ENCODE measurements at regions not wholly inside any gene's neighbourhood (a gene's known extent, or its start where the extent isn't known, plus 50 kb on each side); places are given as distances from the start of the nearest gene placed in this dataset.

DNA sequence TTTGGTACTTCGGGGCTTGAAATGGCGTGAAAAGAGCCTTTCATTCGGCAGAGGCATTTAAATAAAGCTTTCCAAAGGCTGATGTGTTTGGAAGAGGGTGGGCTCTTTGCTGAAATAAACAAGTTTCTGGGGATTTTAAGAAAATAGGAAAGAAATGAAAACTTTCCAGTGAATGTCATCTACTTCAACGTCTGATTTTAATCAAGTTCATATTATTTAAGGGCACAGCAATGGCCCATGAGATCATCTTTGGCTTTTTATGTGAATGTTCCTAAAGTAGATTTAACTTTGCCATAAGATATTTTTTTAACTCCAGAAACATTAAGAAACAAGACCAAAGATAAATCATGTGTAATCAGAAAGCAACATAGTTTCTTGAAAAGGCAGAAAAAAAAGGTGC lies 69.8 kb upstream of the TTC29 start (continued):
- TF ChIP-seq, protein P1, sequence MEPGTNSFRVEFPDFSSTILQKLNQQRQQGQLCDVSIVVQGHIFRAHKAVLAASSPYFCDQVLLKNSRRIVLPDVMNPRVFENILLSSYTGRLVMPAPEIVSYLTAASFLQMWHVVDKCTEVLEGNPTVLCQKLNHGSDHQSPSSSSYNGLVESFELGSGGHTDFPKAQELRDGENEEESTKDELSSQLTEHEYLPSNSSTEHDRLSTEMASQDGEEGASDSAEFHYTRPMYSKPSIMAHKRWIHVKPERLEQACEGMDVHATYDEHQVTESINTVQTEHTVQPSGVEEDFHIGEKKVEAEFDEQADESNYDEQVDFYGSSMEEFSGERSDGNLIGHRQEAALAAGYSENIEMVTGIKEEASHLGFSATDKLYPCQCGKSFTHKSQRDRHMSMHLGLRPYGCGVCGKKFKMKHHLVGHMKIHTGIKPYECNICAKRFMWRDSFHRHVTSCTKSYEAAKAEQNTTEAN (CRISPR knock-in tag; IDR thresholded peaks at IDR 0.05) = no peak
- TF ChIP-seq, protein P2, sequence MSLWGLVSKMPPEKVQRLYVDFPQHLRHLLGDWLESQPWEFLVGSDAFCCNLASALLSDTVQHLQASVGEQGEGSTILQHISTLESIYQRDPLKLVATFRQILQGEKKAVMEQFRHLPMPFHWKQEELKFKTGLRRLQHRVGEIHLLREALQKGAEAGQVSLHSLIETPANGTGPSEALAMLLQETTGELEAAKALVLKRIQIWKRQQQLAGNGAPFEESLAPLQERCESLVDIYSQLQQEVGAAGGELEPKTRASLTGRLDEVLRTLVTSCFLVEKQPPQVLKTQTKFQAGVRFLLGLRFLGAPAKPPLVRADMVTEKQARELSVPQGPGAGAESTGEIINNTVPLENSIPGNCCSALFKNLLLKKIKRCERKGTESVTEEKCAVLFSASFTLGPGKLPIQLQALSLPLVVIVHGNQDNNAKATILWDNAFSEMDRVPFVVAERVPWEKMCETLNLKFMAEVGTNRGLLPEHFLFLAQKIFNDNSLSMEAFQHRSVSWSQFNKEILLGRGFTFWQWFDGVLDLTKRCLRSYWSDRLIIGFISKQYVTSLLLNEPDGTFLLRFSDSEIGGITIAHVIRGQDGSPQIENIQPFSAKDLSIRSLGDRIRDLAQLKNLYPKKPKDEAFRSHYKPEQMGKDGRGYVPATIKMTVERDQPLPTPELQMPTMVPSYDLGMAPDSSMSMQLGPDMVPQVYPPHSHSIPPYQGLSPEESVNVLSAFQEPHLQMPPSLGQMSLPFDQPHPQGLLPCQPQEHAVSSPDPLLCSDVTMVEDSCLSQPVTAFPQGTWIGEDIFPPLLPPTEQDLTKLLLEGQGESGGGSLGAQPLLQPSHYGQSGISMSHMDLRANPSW (CRISPR knock-in tag; conservative IDR thresholded peaks at IDR 0.05; ENCODE audit: low read depth) = no peak
- TF ChIP-seq, protein P3, sequence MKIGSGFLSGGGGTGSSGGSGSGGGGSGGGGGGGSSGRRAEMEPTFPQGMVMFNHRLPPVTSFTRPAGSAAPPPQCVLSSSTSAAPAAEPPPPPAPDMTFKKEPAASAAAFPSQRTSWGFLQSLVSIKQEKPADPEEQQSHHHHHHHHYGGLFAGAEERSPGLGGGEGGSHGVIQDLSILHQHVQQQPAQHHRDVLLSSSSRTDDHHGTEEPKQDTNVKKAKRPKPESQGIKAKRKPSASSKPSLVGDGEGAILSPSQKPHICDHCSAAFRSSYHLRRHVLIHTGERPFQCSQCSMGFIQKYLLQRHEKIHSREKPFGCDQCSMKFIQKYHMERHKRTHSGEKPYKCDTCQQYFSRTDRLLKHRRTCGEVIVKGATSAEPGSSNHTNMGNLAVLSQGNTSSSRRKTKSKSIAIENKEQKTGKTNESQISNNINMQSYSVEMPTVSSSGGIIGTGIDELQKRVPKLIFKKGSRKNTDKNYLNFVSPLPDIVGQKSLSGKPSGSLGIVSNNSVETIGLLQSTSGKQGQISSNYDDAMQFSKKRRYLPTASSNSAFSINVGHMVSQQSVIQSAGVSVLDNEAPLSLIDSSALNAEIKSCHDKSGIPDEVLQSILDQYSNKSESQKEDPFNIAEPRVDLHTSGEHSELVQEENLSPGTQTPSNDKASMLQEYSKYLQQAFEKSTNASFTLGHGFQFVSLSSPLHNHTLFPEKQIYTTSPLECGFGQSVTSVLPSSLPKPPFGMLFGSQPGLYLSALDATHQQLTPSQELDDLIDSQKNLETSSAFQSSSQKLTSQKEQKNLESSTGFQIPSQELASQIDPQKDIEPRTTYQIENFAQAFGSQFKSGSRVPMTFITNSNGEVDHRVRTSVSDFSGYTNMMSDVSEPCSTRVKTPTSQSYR (CRISPR knock-in tag; IDR thresholded peaks at IDR 0.05) = no peak
- TF ChIP-seq SMAD4 (CRISPR knock-in tag; IDR thresholded peaks at IDR 0.05) = no peak
- TF ChIP-seq EMX1 (CRISPR knock-in tag; IDR thresholded peaks at IDR 0.05) = no peak

DNA sequence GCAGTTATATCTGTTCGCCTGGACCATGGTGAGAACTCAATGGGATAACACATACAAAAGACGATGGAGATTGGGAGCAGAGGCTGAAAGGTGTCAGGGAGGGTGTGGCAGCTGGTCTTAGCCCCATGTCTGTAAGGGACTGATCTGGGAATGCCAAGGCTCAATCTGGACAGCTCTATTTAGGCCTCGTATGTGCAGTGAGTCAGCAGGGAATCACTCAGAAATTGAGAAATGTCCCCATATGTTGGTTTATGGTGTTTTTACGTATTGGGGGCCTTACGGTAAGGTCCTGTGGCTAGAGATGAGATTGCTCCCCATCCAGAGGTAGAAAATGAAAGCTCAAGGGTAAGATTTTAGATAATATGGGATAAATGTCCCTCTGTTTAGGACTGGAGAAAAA lies 71.4 kb upstream of the TTC29 start:
- H3K36me3 Mint-ChIP-seq = no peaks in the 10 kb centered on the region
- ChIA-PET CTCF (interaction anchor here (1.3 kb wide), 1 partner anchor 80 kb away, joined by 7 read pairs; no protein-coding TSS in a partner anchor), POLR2A (no interaction called here)
- no peak overlapping the region for H3K27ac Mint-ChIP-seq
- ATAC-seq (no peak), DNase-seq (ENCODE audit: low spot score) (no peak)
- H3K4me3 Mint-ChIP-seq = no peak overlapping the region
- H3K4me1 Mint-ChIP-seq = peaks cover 24% of the 10 kb centered on the region
- H3K9me3 Mint-ChIP-seq = 0 out of 2 replicates have a peak, but pooled peaks cover 3% of the 10 kb centered on the region
- no peaks in the 10 kb centered on the region for H3K27me3 Mint-ChIP-seq (ENCODE audit: low read depth)
- TF ChIP-seq ZNF219 (CRISPR knock-in tag; IDR thresholded peaks at IDR 0.05; ENCODE audit: borderline replicate concordance) (no peak), FOXK1 (CRISPR knock-in tag; IDR thresholded peaks at IDR 0.05) (no peak)

DNA sequence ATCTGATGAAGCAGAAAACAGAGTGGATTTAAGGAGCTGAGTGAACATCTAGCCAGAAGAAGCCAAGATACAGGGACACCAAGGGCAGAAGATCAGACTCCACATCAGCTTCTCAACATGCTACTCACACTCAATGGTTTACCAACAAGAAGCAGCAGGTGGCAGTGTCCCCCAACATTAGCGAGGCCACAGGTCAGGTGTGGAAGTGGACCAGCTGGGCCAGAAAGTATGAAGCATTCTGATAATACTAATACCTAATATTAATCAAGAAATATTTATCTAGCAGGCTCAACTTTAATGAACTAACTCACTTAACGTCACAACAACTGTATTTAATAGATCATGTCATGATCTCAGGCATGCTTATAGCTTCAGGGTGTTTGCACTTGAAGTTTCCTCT lies 73.4 kb upstream of the TTC29 start:
- ChIA-PET POLR2A (no interaction called here), CTCF (interaction anchor here (0.6 to 1.9 kb wide), 30 partner anchors 10 to 848 kb away, joined by 3 to 70 read pairs (median 4); partner anchors contain the start of genes EDNRA and TTC29)
- peak; percentile 85 for ATAC-seq
- no peak for TF ChIP-seq TEAD4 (CRISPR knock-in tag; IDR thresholded peaks at IDR 0.05)
- TF ChIP-seq, protein P4, sequence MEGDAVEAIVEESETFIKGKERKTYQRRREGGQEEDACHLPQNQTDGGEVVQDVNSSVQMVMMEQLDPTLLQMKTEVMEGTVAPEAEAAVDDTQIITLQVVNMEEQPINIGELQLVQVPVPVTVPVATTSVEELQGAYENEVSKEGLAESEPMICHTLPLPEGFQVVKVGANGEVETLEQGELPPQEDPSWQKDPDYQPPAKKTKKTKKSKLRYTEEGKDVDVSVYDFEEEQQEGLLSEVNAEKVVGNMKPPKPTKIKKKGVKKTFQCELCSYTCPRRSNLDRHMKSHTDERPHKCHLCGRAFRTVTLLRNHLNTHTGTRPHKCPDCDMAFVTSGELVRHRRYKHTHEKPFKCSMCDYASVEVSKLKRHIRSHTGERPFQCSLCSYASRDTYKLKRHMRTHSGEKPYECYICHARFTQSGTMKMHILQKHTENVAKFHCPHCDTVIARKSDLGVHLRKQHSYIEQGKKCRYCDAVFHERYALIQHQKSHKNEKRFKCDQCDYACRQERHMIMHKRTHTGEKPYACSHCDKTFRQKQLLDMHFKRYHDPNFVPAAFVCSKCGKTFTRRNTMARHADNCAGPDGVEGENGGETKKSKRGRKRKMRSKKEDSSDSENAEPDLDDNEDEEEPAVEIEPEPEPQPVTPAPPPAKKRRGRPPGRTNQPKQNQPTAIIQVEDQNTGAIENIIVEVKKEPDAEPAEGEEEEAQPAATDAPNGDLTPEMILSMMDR (IDR thresholded peaks at IDR 0.05) = peak; percentile 48
- Mint-ChIP-seq H3K27me3 (ENCODE audit: low read depth) (no peaks in the 10 kb centered on the region), H3K9me3 (peaks cover 8% of the 10 kb centered on the region), H3K36me3 (no peaks in the 10 kb centered on the region), H3K27ac (no peak overlapping the region), H3K4me1 (peaks cover 12% of the 10 kb centered on the region), H3K4me3 (no peak overlapping the region)
- peak; percentile 74 for DNase-seq (ENCODE audit: low spot score)

DNA sequence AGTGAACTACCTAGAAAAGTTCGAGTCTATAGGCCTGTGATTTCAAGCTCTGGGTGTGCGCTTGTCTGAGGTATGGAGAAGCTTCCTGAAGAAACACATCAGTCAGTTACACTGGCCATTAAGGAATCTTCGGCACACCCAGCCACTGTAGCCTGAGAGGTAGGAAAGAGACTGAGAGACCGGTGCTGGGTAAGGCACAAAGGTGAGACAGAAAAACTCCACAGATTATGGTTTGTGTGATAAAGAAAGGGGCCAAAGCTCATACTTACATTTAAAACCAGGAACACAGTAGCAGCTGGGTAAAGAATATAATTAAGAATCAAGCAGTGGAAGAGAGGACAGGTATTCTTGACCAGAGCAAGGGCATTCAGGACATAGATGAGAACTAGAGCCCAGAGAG lies 74.8 kb upstream of the TTC29 start:
- no peak overlapping the region for H3K4me3 Mint-ChIP-seq
- DNase-seq (ENCODE audit: low spot score) (no peak), ATAC-seq (no peak)
- H3K4me1 Mint-ChIP-seq = peaks cover 3% of the 10 kb centered on the region
- H3K27me3 Mint-ChIP-seq (ENCODE audit: low read depth) = no peaks in the 10 kb centered on the region
- CTCF ChIA-PET = interaction anchor here (0.7 to 1.8 kb wide), 2 partner anchors 71 to 77 kb away, joined by 3 to 10 read pairs; no protein-coding TSS in a partner anchor
- H3K27ac Mint-ChIP-seq = no peak overlapping the region
- H3K36me3 Mint-ChIP-seq = no peaks in the 10 kb centered on the region
- peaks cover 8% of the 10 kb centered on the region for H3K9me3 Mint-ChIP-seq
- TF ChIP-seq, protein P5, sequence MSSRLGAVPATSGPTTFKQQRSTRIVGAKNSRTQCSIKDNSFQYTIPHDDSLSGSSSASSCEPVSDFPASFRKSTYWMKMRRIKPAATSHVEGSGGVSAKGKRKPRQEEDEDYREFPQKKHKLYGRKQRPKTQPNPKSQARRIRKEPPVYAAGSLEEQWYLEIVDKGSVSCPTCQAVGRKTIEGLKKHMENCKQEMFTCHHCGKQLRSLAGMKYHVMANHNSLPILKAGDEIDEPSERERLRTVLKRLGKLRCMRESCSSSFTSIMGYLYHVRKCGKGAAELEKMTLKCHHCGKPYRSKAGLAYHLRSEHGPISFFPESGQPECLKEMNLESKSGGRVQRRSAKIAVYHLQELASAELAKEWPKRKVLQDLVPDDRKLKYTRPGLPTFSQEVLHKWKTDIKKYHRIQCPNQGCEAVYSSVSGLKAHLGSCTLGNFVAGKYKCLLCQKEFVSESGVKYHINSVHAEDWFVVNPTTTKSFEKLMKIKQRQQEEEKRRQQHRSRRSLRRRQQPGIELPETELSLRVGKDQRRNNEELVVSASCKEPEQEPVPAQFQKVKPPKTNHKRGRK (CRISPR knock-in tag; IDR thresholded peaks at IDR 0.05; ENCODE audit: borderline replicate concordance) = no peak
- POLR2A ChIA-PET = no interaction called here

All from WTC11 (cell line).